NCI-H1105 (cell line): ENCODE measurements at regions not wholly inside any gene's neighbourhood (a gene's known extent, or its start where the extent isn't known, plus 50 kb on each side); places are given as distances from the start of the nearest gene placed in this dataset.
"Not testable (repeated sequence)": the region's sequence is repeated elsewhere in the genome, so short reads cannot be mapped to it uniquely, and the experiment has no call there.

ENCODE experiments used
- DNase-seq: peaks from one replicate; lab custom pipeline; 2025; lab: John Stamatoyannopoulos, UW

GRCh38 chr6:68059261-68059660 is 575.8 kb upstream of the ADGRB3 start:
- no peak for DNase-seq

- not testable (repeated sequence) for DNase-seq
Observed at GRCh38 chr6:68056596-68056995, 578.5 kb upstream of the ADGRB3 start.

- DNase-seq, result no peak
Observed at GRCh38 chr6:68054756-68055155, 580.3 kb upstream of the ADGRB3 start.

- DNase-seq, result no peak
Observed at GRCh38 chr6:68053805-68054373, 581.2 kb upstream of the ADGRB3 start.

- no peak for DNase-seq
Observed at GRCh38 chr6:68052234-68052633, 582.8 kb upstream of the ADGRB3 start.

- DNase-seq, result no peak
Observed at GRCh38 chr6:68049562-68049961, 585.5 kb upstream of the ADGRB3 start.

GRCh38 chr6:68046756-68047155 is 588.3 kb upstream of the ADGRB3 start:
- no peak for DNase-seq

DNA sequence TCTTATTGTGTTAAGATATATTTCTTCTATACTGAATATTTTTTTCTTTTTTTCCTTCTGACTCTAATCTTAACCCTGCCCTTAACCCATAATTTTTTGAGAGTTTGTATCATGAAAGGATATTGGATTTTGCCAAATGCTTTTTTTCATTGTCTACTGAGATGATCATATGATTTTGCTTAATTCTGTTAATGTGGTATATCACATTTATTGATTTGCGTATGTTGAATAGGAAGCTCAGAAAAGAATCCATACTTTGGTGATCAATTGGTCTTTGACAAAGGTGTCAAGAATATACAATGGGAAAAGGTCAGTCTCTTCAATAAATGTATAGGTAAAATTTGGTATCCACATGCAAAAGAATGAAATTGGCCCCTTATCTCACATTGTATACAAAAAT is 588.8 kb upstream of the ADGRB3 start:
- DNase-seq, result no peak

DNA sequence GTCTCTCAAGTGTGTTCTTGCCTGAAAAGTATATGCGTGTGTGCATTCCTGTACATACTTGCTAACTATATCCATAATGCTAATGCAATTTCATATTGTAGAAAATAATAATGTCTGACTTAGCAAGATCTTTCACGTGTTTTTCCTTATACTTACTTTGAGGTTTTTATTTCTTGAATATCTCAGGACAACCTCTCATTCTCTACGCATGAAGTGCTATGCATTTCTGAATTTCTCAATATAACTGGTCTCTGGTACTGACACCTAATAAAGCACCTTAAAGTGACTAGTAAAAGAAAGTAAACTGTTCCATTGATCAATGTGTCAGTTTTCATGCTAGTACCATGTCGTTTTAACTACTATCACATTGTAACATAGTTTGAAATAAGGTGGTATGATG is 589.9 kb upstream of the ADGRB3 start:
- no peak for DNase-seq

GRCh38 chr6:68044264-68044663 is 590.8 kb upstream of the ADGRB3 start:
- DNase-seq, result no peak

DNA sequence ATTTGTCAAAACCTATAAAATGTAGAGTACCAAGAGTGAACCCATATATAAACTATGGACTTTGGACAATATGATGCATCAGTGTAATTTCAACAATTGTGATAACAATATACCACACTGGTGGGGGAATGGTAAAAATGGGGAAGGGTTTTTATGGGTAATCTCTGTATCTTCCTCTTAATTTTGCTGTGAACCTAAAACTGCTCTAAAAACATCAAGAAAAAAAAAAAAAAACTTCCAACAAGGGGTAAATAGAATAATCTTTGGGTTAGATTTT is 592.0 kb upstream of the ADGRB3 start:
- no peak for DNase-seq

DNA sequence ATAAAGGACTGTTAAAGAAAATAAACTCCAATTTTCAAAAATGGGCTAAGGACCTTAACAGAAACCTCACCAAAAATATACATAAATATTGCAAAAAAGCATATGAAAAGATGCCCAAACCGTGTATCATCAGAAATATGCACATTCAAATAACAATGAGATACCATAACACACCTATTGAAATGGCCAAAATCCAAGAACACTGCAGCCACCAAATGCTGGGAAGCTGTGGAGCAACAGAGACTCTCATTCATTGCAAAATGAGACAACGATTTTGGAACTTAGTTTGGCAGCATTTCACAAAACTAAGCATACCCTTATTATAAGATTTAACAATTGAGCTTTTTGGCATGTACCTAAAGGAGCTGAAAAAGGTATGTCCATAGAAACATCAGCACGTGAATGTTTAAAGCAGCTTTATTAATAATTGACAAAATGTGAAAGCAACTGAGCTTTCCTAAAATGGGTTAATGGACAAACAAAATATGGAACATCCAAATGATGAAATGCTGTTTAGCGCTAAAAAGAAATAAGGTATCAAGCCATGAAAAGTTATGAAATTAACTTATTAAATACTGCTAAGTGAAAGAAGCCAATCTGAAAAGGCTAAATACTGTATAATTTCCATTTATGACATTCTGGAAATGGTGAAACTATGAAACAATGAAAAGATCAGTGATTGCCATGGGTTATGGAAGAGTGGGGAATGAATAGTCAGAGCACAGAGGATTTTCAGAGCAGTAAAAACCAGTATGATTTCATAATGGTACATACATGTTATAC is 592.6 kb upstream of the ADGRB3 start:
- DNase-seq, result no peak

GRCh38 chr6:68040780-68041179 is 594.3 kb upstream of the ADGRB3 start:
- DNase-seq, result no peak

- no peak for DNase-seq
Observed at GRCh38 chr6:68040312-68040778, 594.7 kb upstream of the ADGRB3 start.

DNA sequence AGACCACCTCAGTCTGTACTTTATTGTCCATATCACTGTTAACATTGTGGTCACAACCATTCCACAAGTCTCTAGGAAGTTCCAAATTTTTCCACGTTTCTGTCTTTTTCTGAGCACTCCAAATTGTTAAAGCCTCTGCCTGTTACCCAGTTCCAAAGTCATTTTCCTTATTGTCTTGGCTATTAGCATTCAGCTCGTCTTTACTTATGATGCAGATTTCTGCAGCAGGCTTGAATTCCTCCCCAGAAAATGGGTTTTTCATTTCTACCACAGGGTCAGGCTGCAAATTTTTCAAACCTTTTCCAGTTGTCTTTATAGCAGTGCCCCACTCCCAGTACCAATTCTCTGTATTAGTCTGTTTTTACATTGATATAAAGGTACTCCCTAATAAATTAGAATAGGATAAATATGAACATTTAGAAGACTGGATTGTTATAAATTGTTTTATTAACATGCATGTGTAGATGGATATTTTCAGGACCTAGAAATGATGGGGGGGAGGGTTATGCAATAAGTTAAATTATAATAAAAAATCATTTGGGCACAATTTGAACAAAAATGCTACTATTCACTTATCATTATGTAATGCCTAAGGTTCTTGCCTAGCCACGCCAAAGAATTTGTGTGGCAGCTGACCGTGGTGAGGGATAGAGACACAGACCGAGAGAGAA is 595.3 kb upstream of the ADGRB3 start:
- DNase-seq, result no peak

GRCh38 chr6:68038815-68039408 is 596.2 kb upstream of the ADGRB3 start:
- no peak for DNase-seq

GRCh38 chr6:68032217-68032616 is 602.9 kb upstream of the ADGRB3 start:
- no peak for DNase-seq

GRCh38 chr6:68031054-68031453 is 604.0 kb upstream of the ADGRB3 start:
- DNase-seq, result no peak

- no peak for DNase-seq
Observed at GRCh38 chr6:68026483-68026882, 608.6 kb upstream of the ADGRB3 start.

- DNase-seq, result no peak
Observed at GRCh38 chr6:68025764-68026163, 609.3 kb upstream of the ADGRB3 start.

- DNase-seq, result no peak
Observed at GRCh38 chr6:68024570-68025269, 610.4 kb upstream of the ADGRB3 start.

- DNase-seq, result not testable (repeated sequence)
Observed at GRCh38 chr6:68022968-68023367, 612.1 kb upstream of the ADGRB3 start.
